ENCODE measurements at regions not wholly inside any gene's neighbourhood (a gene's known extent, or its start where the extent isn't known, plus 50 kb on each side); places are given as distances from the start of the nearest gene placed in this dataset.

DNA sequence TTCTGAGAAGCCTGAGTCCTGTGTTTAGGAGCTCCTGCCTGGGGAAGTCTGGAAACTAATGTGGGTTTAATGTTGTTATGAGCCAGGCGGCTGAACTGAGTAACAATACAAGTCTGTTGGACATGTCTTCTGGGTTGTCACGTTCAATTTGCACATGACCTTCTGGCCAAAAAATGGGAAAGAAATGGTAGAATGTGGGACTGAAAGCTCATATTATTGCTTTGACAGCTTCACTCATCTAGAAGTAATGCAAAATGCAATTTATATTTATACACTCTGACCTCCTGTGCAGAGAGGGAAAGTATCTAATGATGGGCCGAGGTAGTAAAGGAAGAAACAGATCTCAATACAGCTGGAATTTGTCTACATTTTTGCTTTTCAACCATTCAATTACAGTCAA lies 75.8 kb downstream of the NR2F2 start:
- TF ChIP-seq, protein P1, sequence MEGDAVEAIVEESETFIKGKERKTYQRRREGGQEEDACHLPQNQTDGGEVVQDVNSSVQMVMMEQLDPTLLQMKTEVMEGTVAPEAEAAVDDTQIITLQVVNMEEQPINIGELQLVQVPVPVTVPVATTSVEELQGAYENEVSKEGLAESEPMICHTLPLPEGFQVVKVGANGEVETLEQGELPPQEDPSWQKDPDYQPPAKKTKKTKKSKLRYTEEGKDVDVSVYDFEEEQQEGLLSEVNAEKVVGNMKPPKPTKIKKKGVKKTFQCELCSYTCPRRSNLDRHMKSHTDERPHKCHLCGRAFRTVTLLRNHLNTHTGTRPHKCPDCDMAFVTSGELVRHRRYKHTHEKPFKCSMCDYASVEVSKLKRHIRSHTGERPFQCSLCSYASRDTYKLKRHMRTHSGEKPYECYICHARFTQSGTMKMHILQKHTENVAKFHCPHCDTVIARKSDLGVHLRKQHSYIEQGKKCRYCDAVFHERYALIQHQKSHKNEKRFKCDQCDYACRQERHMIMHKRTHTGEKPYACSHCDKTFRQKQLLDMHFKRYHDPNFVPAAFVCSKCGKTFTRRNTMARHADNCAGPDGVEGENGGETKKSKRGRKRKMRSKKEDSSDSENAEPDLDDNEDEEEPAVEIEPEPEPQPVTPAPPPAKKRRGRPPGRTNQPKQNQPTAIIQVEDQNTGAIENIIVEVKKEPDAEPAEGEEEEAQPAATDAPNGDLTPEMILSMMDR (IDR thresholded peaks at IDR 0.05), result no peak
- TF ChIP-seq POLR2AphosphoS5 (IDR thresholded peaks at IDR 0.05) (no peak), POLR2A (IDR thresholded peaks at IDR 0.05) (no peak)

All from breast epithelium (tissue), 3 donors.